ENCODE measurements at regions not wholly inside any gene's neighbourhood (a gene's known extent, or its start where the extent isn't known, plus 50 kb on each side); places are given as distances from the start of the nearest gene placed in this dataset.

GRCh38 chr21:29448766-29449165, 150.0 kb downstream of the BACH1 start (continued):
- TF ChIP-seq ZBTB2 (IDR thresholded peaks at IDR 0.05) (no peak), MBD2 (IDR thresholded peaks at IDR 0.05; ENCODE audit: borderline replicate concordance, low read depth) (no peak), NR2C1 (IDR thresholded peaks at IDR 0.05) (no peak), NR2C1 (tag; IDR thresholded peaks at IDR 0.05) (no peak), POLR2B (IDR thresholded peaks at IDR 0.05; ENCODE audit: low read depth, partially characterized antibody) (no peak), ZNF175 (CRISPR knock-in tag; IDR thresholded peaks at IDR 0.05; ENCODE audit: low read depth) (no peak), TOE1 (IDR thresholded peaks at IDR 0.05; ENCODE audit: borderline replicate concordance) (no peak), TOE1 (CRISPR knock-in tag; IDR thresholded peaks at IDR 0.05; ENCODE audit: borderline replicate concordance, low read depth) (no peak)

GRCh38 chr21:29449306-29449950, 150.7 kb downstream of the BACH1 start:
- WGBS (ENCODE audit: insufficient coverage, low coverage, missing lambda C conversion rate): 81% methylated on average over 6 of the region's 6 CpGs
- ChIA-PET POLR2A (interaction anchor here (1.0 kb wide), 1 partner anchor 15 kb away, joined by 4 read pairs; no protein-coding TSS in a partner anchor), CTCF (ENCODE audit: low intra/inter-chr PET ratio) (no interaction called here)
- no peaks in the 10 kb centered on the region for H3K4me1 ChIP-seq (replicated peaks in 1 of 2; ENCODE audit: control insufficient read depth in 2 of 2, insufficient read depth in 2 of 2, low read length in 2 of 2)
- DNase-seq (ENCODE audit: extremely low read depth in 1 of 4, low spot score in 3 of 4) (no peak), ATAC-seq (no peak), FAIRE-seq (no peak)
- H3K27ac ChIP-seq (ENCODE audit: extremely low read depth, low read depth, low read length): no peak overlapping the region
- no peaks in the 10 kb centered on the region for H3K79me2 ChIP-seq (ENCODE audit: control insufficient read depth, insufficient read depth, low read length)
- no peak overlapping the region for H3K4me2 ChIP-seq (ENCODE audit: insufficient read depth, low read length)
- H2AFZ ChIP-seq (ENCODE audit: low read depth, low read length): no peak overlapping the region
- TF ChIP-seq TARDBP (IDR thresholded peaks at IDR 0.05) (no peak), ERF (CRISPR knock-in tag; IDR thresholded peaks at IDR 0.05) (no peak), CEBPZ (IDR thresholded peaks at IDR 0.05; ENCODE audit: borderline replicate concordance, low read depth, low read length) (no peak)
- no peaks in the 10 kb centered on the region for H4K20me1 ChIP-seq (replicated peaks; ENCODE audit: control insufficient read depth, insufficient read depth, low read length)
- H3K36me3 ChIP-seq (ENCODE audit: control insufficient read depth, insufficient read depth, low read length): no peaks in the 10 kb centered on the region
- H3K4me3 ChIP-seq: no peak overlapping the region
- H3K9me3 ChIP-seq (replicated peaks; ENCODE audit: control insufficient read depth, insufficient read depth, low read depth, low read length): no peaks in the 10 kb centered on the region
- intact Hi-C loops (cut with micrococcal nuclease) (no loop called here), in situ Hi-C loops (cut with MboI) (no loop called here)
- H3K9me1 ChIP-seq (ENCODE audit: control insufficient read depth, insufficient read depth, low read length): no peaks in the 10 kb centered on the region
- H3K27me3 ChIP-seq (ENCODE audit: control insufficient read depth in 2 of 2, insufficient read depth in 2 of 2, low read length in 2 of 2): no peaks in the 10 kb centered on the region
- no peak overlapping the region for H3K9ac ChIP-seq (ENCODE audit: insufficient read depth in 1 of 2, low read depth in 2 of 2, low read length in 2 of 2)
- no TSS peak for BruUV-seq (replicated peaks)
